H1 (cell line): ENCODE measurements at regions not wholly inside any gene's neighbourhood (a gene's known extent, or its start where the extent isn't known, plus 50 kb on each side); places are given as distances from the start of the nearest gene placed in this dataset.

Experiments
- CTCF ChIA-PET: fragments of 300-600 bp; sonication (Branson Sonifier 250); formaldehyde crosslinking; loops from one replicate; lab custom pipeline; 2021; ENCODE audit not compliant: partially characterized antibody; lab: Charles Lee
- POLR2A ChIA-PET: fragments of 300-600 bp; sonication (Branson Sonifier 250); formaldehyde crosslinking; loops from one replicate; lab custom pipeline; 2021; ENCODE audit warnings: inconsistent platforms; ENCODE audit not compliant: partially characterized antibody; lab: Charles Lee
- DNase-seq, 2 experiments: peaks; one replicate each; pipeline versions ENCODE4 v3.0.0 to v3.0.0-alpha.2; 2010 to 2022; ENCODE audit warnings: low spot score in 2 of 2, low read depth in 1 of 2, mixed read lengths in 1 of 2
- FAIRE-seq: peaks from 2 replicates; lab custom pipeline; 2011; peaks lifted over from hg19 to GRCh38; lab: Jason Lieb, UNC
- H2AFZ ChIP-seq: 2 replicates; pipeline ENCODE4 v1.8.1; 2012; ENCODE audit warnings: low read length, inconsistent platforms
- H2AK5ac ChIP-seq: 2 replicates; pipeline ENCODE4 v1.6.1; 2013; ENCODE audit warnings: low read depth, low read length
- H2BK120ac ChIP-seq: replicated peaks from 2 replicates; pipeline ENCODE3; 2013; ENCODE audit warnings: low read depth, low read length, inconsistent platforms
- H2BK12ac ChIP-seq: 2 replicates; pipeline ENCODE4 v1.6.1; 2013; ENCODE audit warnings: low read depth, low read length
- H2BK15ac ChIP-seq: 2 replicates; pipeline ENCODE4 v1.6.1; 2013; ENCODE audit warnings: low read length
- H2BK20ac ChIP-seq: 2 replicates; pipeline ENCODE4 v1.6.1; 2013; ENCODE audit warnings: low read length
- H2BK5ac ChIP-seq: 2 replicates; pipeline ENCODE4 v1.6.1; 2013; ENCODE audit warnings: low read depth, low read length
- H3K14ac ChIP-seq: 2 replicates; pipeline ENCODE4 v1.6.1; 2013; ENCODE audit warnings: inconsistent platforms; ENCODE audit not compliant: insufficient read length
- H3K18ac ChIP-seq: 2 replicates; pipeline ENCODE4 v1.6.1; 2013; ENCODE audit warnings: low read length; ENCODE audit errors: extremely low read depth
- H3K23ac ChIP-seq: 2 replicates; pipeline ENCODE4 v1.6.1; 2013; ENCODE audit warnings: inconsistent platforms; ENCODE audit not compliant: insufficient read length
- H3K23me2 ChIP-seq: 2 replicates; pipeline ENCODE4 v1.6.1; 2013; ENCODE audit warnings: low read depth, low read length
- H3K27ac ChIP-seq: 2 replicates; pipeline ENCODE4 v1.6.1; 2011; ENCODE audit warnings: low read depth, low read length, inconsistent platforms
- H3K27me3 ChIP-seq, 4 experiments: replicated peaks in 1 of 4; 1 replicate in 1 of 4; 2 replicates in 3 of 4; pipeline versions ENCODE4 v1.6.1 to v1.8.1; 2011 to 2013; ENCODE audit warnings: low read length in 3 of 4, mild to moderate bottlenecking in 3 of 4, inconsistent platforms in 2 of 4, mixed read lengths in 2 of 4, moderate library complexity in 1 of 4; ENCODE audit not compliant: control insufficient read depth in 3 of 4, insufficient read depth in 3 of 4; ENCODE audit errors: extremely low read depth in 1 of 4
- H3K36me3 ChIP-seq, 4 experiments: 2 replicates each; pipeline versions ENCODE4 v1.6.1 to v1.8.1; 2011 to 2013; ENCODE audit warnings: mild to moderate bottlenecking in 4 of 4, low read length in 3 of 4, moderate library complexity in 2 of 4, control low read depth in 1 of 4, inconsistent platforms in 1 of 4; ENCODE audit not compliant: insufficient read depth in 4 of 4, control insufficient read depth in 2 of 4
- H3K4ac ChIP-seq: replicated peaks from 2 replicates; pipeline ENCODE3; 2013; ENCODE audit warnings: low read length, low read depth, mixed read lengths, inconsistent platforms; ENCODE audit not compliant: insufficient read length
- H3K4me1 ChIP-seq, 4 experiments: replicated peaks in 1 of 4; 1 replicate in 1 of 4; 2 replicates in 3 of 4; pipeline versions ENCODE4 v1.6.1 to v1.8.1; 2011 to 2013; ENCODE audit warnings: low read length in 3 of 4, inconsistent platforms in 2 of 4, mixed read lengths in 1 of 4; ENCODE audit not compliant: insufficient read depth in 4 of 4, control insufficient read depth in 3 of 4
- H3K4me2 ChIP-seq, 2 experiments: 2 replicates each; pipeline versions ENCODE4 v1.6.1 to v1.8.1; 2011 to 2013; ENCODE audit warnings: low read depth in 2 of 2, low read length in 2 of 2, control low read depth in 1 of 2, inconsistent platforms in 1 of 2, mild to moderate bottlenecking in 1 of 2; ENCODE audit not compliant: insufficient read depth in 1 of 2
- H3K4me3 ChIP-seq, 4 experiments: fragments of 200-600, 300-600 bp in 1 of 4; sonication (generic), shearing (Covaris generic), sonication (Bioruptor Twin) in 1 of 4; 2 replicates each; pipeline versions ENCODE4 v1.5.1 to v1.8.1; 2011 to 2016; ENCODE audit warnings: low read length in 4 of 4, low read depth in 3 of 4, control low read depth in 2 of 4, inconsistent platforms in 2 of 4, mild to moderate bottlenecking in 2 of 4, mixed read lengths in 1 of 4, moderate library complexity in 1 of 4; ENCODE audit not compliant: insufficient read depth in 2 of 4; ENCODE audit errors: extremely low read depth in 1 of 4
- H3K56ac ChIP-seq: replicated peaks from 2 replicates; pipeline ENCODE3; 2013; ENCODE audit warnings: low read depth, mild to moderate bottlenecking, mixed read lengths, low read length, inconsistent platforms; ENCODE audit not compliant: insufficient read length
- H3K79me1 ChIP-seq: 2 replicates; pipeline ENCODE4 v1.6.1; 2013; ENCODE audit warnings: low read depth, low read length, control low read depth
- H3K79me2 ChIP-seq, 2 experiments: 2 replicates each; pipeline versions ENCODE4 v1.6.1 to v1.8.1; 2012 to 2013; ENCODE audit warnings: low read length in 2 of 2, mild to moderate bottlenecking in 2 of 2, inconsistent platforms in 1 of 2; ENCODE audit not compliant: insufficient read depth in 2 of 2, control insufficient read depth in 1 of 2
- H3K9ac ChIP-seq, 4 experiments: replicated peaks in 1 of 4; 1 replicate in 1 of 4; 2 replicates in 3 of 4; pipeline versions ENCODE4 v1.6.1 to v1.8.1; 2011 to 2013; ENCODE audit warnings: low read depth in 3 of 4, low read length in 3 of 4, control low read depth in 2 of 4, mild to moderate bottlenecking in 2 of 4, moderate library complexity in 2 of 4, inconsistent platforms in 1 of 4; ENCODE audit errors: extremely low read depth in 1 of 4
- H3K9me3 ChIP-seq, 2 experiments: 2 replicates each; pipeline versions ENCODE4 v1.6.1 to v1.8.1; 2012 to 2013; ENCODE audit warnings: mild to moderate bottlenecking in 2 of 2, moderate library complexity in 2 of 2, control low read depth in 1 of 2, inconsistent platforms in 1 of 2, low read depth in 1 of 2, low read length in 1 of 2, mixed read lengths in 1 of 2; ENCODE audit not compliant: insufficient read depth in 2 of 2
- H4K20me1 ChIP-seq, 2 experiments: replicated peaks in 1 of 2; 2 replicates each; pipeline versions ENCODE3 to v1.8.1; 2011 to 2013; ENCODE audit warnings: inconsistent platforms in 2 of 2, low read length in 2 of 2, mild to moderate bottlenecking in 1 of 2; ENCODE audit not compliant: insufficient read depth in 2 of 2, control insufficient read depth in 1 of 2
- H4K5ac ChIP-seq: 2 replicates; pipeline ENCODE4 v1.6.1; 2013; ENCODE audit warnings: low read length, low read depth, mixed read lengths, inconsistent platforms; ENCODE audit not compliant: insufficient read length
- H4K8ac ChIP-seq: 2 replicates; pipeline ENCODE4 v1.8.0; 2013; ENCODE audit warnings: mild to moderate bottlenecking, moderate library complexity, low read length, inconsistent platforms; ENCODE audit not compliant: insufficient read depth; ENCODE audit errors: extremely low read depth
- H4K91ac ChIP-seq: replicated peaks from 2 replicates; pipeline ENCODE3; 2013; ENCODE audit warnings: low read length, mixed read lengths, inconsistent platforms; ENCODE audit not compliant: insufficient read length
- CHD2 ChIP-seq: IDR thresholded peaks from 2 replicates; pipeline ENCODE4 v1.6.1; 2012; ENCODE audit warnings: low read length, improper control_type of control experiment
- CTBP2 ChIP-seq: IDR thresholded peaks from 2 replicates; pipeline ENCODE4 v1.7.0; 2011; ENCODE audit warnings: borderline replicate concordance, mild to moderate bottlenecking, moderate library complexity, mixed read lengths, low read length; ENCODE audit not compliant: insufficient read depth, insufficient read length
- EGR1 ChIP-seq: IDR thresholded peaks from 2 replicates; pipeline ENCODE4 v1.6.1; 2011; ENCODE audit warnings: low read depth, low read length, borderline replicate concordance
- EP300 ChIP-seq, 2 experiments: IDR thresholded peaks; 1 replicate in 1 of 2; 2 replicates in 1 of 2; pipeline ENCODE4 v1.6.1; 2011 to 2012; ENCODE audit warnings: low read depth in 2 of 2, low read length in 2 of 2, mild to moderate bottlenecking in 2 of 2, borderline replicate concordance in 1 of 2, inconsistent platforms in 1 of 2, moderate library complexity in 1 of 2
- EZH2 ChIP-seq: fragments of 200-600 bp; sonication (generic); IDR thresholded peaks from 2 replicates; pipeline ENCODE4 v1.7.1; 2012; ENCODE audit warnings: low read depth, mild to moderate bottlenecking, moderate library complexity, low read length, inconsistent platforms; ENCODE audit not compliant: severe bottlenecking
- FOSL1 ChIP-seq: IDR thresholded peaks from 2 replicates; pipeline ENCODE4 v1.6.1; 2011; ENCODE audit warnings: mild to moderate bottlenecking, low read depth, low read length, moderate library complexity; ENCODE audit not compliant: insufficient read depth
- KDM1A ChIP-seq: fragments of 200-600, 300-600 bp; sonication (generic); IDR thresholded peaks from 2 replicates; pipeline ENCODE4 v1.7.1; 2016; ENCODE audit warnings: mild to moderate bottlenecking, low read length, borderline replicate concordance
- KDM4A ChIP-seq: IDR thresholded peaks from one replicate; pipeline ENCODE4 v1.7.1; 2012; ENCODE audit warnings: low read depth, mild to moderate bottlenecking, moderate library complexity, low read length, inconsistent platforms; ENCODE audit not compliant: severe bottlenecking
- POLR2A ChIP-seq, 2 experiments: IDR thresholded peaks; 1 replicate in 1 of 2; 2 replicates in 1 of 2; pipeline ENCODE4 v1.6.1; 2011; ENCODE audit warnings: low read depth in 2 of 2, low read length in 2 of 2, mild to moderate bottlenecking in 2 of 2; ENCODE audit errors: control extremely low read depth in 1 of 2
- POLR2AphosphoS5 ChIP-seq: IDR thresholded peaks from 2 replicates; pipeline ENCODE4 v1.6.1; 2011; ENCODE audit warnings: low read depth, low read length
- POU5F1 ChIP-seq: IDR thresholded peaks from 2 replicates; pipeline ENCODE4 v1.6.1; 2011; ENCODE audit warnings: low read depth, mild to moderate bottlenecking, low read length, moderate library complexity
- RAD21 ChIP-seq, 2 experiments: IDR thresholded peaks in 1 of 2; conservative IDR thresholded peaks in 1 of 2; 2 replicates each; pipeline ENCODE4 v1.6.1; 2011; ENCODE audit warnings: low read depth in 2 of 2, low read length in 2 of 2, improper control_type of control experiment in 1 of 2, inconsistent platforms in 1 of 2, mild to moderate bottlenecking in 1 of 2, moderate library complexity in 1 of 2
- SIX5 ChIP-seq: IDR thresholded peaks from 2 replicates; pipeline ENCODE4 v1.6.1; 2011; ENCODE audit warnings: mild to moderate bottlenecking, low read depth, low read length
- SUZ12 ChIP-seq: fragments of 200-600 bp; sonication (generic); IDR thresholded peaks from 2 replicates; pipeline ENCODE4 v1.6.1; 2012; ENCODE audit warnings: mild to moderate bottlenecking, inconsistent platforms, low read length, moderate library complexity, mixed read lengths
- ZNF274 ChIP-seq: IDR thresholded peaks from 2 replicates; pipeline ENCODE4 v1.7.0; 2012; ENCODE audit warnings: low read length, borderline replicate concordance; ENCODE audit errors: extremely low read depth
- WGBS, 2 experiments: shearing (Covaris generic) in 1 of 2; methylation state at CpG; one replicate each; pipeline versions ENCODE4 v1.1.6 to v1.1.7; 2013 to 2015; ENCODE audit warnings: low lambda C conversion rate in 2 of 2, mixed read lengths in 2 of 2, inconsistent platforms in 1 of 2, low coverage in 1 of 2, missing lambda C conversion rate in 1 of 2; ENCODE audit not compliant: insufficient replicate concordance in 2 of 2, insufficient coverage in 1 of 2, insufficient read length in 1 of 2; ENCODE audit errors: extremely low coverage in 1 of 2, missing lambda C conversion rate in 1 of 2; 5-methylcytosine and 5-hydroxymethylcytosine counted together

DNA sequence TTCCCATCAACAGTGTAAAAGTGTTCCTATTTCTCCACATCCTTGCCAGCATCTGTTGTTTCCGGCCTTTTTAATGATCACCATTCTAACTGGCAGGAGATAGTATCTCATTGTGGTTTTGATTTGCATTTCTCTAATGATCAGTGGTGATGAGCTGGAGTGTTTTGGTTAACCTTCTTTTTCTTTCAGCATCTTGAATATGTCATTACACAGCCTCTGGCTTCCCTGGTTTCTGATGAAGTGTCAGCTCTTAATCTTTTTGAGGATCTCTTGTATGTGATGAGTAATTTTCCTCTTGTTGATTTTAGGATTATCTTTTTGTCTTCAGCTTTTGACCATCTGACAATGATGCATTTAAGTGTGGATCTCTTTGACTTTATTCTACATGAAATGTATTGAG is 133.2 kb upstream of the GRIK3 start:
- H3K14ac ChIP-seq, result no peak overlapping the region
- 0 out of 4 replicates have a peak, but pooled peaks cover 0 to under 1% of the 10 kb centered on the region in 2 experiments for H3K9me3 ChIP-seq
- no peak for DNase-seq
- H4K8ac ChIP-seq, result no peak overlapping the region
- H2BK5ac ChIP-seq, result no peak overlapping the region
- H3K79me2 ChIP-seq, result no peaks in the 10 kb centered on the region
- no peak overlapping the region for H3K56ac ChIP-seq
- no peaks in the 10 kb centered on the region for H3K4me1 ChIP-seq
- no peak overlapping the region for H2BK20ac ChIP-seq
- no peak overlapping the region for H3K23ac ChIP-seq
- no peak overlapping the region for H2AFZ ChIP-seq
- no peak overlapping the region for H3K18ac ChIP-seq
- H3K27ac ChIP-seq, result no peak overlapping the region
- H4K20me1 ChIP-seq, result no peaks in the 10 kb centered on the region
- no peaks in the 10 kb centered on the region for H3K36me3 ChIP-seq
- no peak overlapping the region for H4K5ac ChIP-seq
- H2BK120ac ChIP-seq, result no peak overlapping the region
- ChIA-PET CTCF (interaction anchor here (0.7 to 1.2 kb wide), 2 partner anchors 10 to 21 kb away, joined by 3 read pairs; no protein-coding TSS in a partner anchor), POLR2A (no interaction called here)
- WGBS, 2 experiments, result 85% methylated on average over 1 of the region's 1 CpG; no CpG with 5 or more reads in 1 of the 2 experiments
- H4K91ac ChIP-seq, result no peak overlapping the region
- no peak overlapping the region for H3K9ac ChIP-seq
- H3K23me2 ChIP-seq, result no peaks in the 10 kb centered on the region
- H3K4me2 ChIP-seq, result no peak overlapping the region
- H3K79me1 ChIP-seq, result no peaks in the 10 kb centered on the region
- no peaks in the 10 kb centered on the region for H3K27me3 ChIP-seq
- no peak overlapping the region for H2AK5ac ChIP-seq
- H2BK15ac ChIP-seq, result no peak overlapping the region
- H2BK12ac ChIP-seq, result no peak overlapping the region
- no peak overlapping the region for H3K4me3 ChIP-seq
- H3K4ac ChIP-seq, result no peak overlapping the region
- FAIRE-seq, result no peak
- TF ChIP-seq KDM1A (no peak), CTBP2 (no peak), KDM4A (no peak), EZH2 (no peak), POLR2A (IDR thresholded peaks at IDR 0.05; ENCODE audit: control extremely low read depth in 1 of 2, low read depth in 2 of 2, low read length in 2 of 2) (no peak), RAD21 (IDR thresholded peaks at IDR 0.05 in 1 of 2, conservative IDR thresholded peaks at IDR 0.05 in 1 of 2; ENCODE audit: low read depth in 2 of 2, low read length in 2 of 2) (no peak), FOSL1 (no peak), EP300 (IDR thresholded peaks at IDR 0.05; ENCODE audit: borderline replicate concordance in 1 of 2, low read depth in 2 of 2, low read length in 2 of 2) (no peak), SIX5 (no peak), ZNF274 (no peak), EGR1 (no peak), POLR2AphosphoS5 (no peak), POU5F1 (no peak), CHD2 (no peak), SUZ12 (no peak)
